HG03280 (cell line): ENCODE measurements at regions not wholly inside any gene's neighbourhood (a gene's known extent, or its start where the extent isn't known, plus 50 kb on each side); places are given as distances from the start of the nearest gene placed in this dataset.

ENCODE experiments used
- ATAC-seq: cut with Tn5 transposase; IDR thresholded peaks from one replicate; pipeline ENCODE4 v1.9.1; 2021; ENCODE audit warnings: mild to moderate bottlenecking, moderate library complexity; ENCODE audit not compliant: unreplicated experiment

DNA sequence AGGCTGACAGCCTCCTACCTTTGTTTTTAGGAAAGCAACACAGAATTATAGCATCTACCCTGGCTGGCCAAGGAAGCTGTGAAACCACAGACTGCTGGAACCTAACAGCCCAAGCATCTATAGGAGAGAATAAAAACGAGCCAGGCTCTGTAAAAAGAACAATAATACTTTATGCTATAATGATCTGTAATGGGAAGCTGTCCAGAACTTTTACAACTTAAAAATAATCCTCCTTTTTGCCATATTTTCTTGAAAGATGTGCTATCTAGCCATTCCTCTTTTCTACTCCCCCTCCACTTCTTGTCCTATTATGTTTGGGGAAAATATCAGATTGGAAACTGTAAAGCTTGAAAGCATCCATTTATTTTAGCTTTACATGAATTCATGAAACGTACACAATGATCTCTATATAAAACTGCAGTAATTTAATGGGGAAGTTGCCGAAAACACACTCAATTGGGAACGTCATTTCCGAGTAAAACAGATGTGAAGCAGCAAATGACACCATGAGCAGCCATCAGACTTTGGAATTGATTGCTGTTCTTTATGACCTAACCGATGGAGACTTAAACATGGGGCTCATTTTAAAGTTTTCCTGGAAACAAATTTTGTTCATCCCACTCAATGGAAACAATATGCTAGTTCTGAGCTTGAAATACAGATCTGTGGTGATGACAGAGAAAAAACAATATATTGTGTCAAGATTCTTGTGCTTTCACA, 450.3 kb upstream of the CLINT1 start:
- no peak for ATAC-seq

DNA sequence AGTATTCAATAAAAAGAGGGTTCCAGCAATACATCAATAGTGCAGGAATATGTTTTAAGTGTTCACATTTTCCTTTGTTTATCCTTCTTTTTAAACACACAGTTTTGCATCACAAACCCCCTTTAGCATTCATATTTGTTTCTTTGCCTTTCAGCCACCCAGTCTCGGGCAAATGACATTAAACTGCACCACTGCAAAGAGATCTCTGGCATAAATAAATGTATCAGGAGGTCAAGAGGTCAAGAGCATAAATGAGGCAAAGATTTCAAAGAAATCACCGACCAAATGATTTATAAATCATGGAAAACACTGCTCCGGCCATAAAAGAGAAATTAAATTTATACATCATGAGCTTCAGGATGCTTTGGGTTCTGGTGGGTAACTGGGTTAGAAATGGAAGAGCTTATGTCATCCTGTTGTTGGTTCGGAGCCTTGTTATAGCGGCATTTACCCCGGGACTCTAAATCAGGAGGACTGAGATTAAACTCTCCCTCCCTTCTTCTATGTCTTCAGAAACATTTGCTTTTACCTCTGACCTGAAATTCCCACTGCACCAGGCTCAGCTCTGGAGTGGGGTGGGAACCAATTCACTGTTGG, 449.6 kb upstream of the CLINT1 start:
- ATAC-seq: no peak

DNA sequence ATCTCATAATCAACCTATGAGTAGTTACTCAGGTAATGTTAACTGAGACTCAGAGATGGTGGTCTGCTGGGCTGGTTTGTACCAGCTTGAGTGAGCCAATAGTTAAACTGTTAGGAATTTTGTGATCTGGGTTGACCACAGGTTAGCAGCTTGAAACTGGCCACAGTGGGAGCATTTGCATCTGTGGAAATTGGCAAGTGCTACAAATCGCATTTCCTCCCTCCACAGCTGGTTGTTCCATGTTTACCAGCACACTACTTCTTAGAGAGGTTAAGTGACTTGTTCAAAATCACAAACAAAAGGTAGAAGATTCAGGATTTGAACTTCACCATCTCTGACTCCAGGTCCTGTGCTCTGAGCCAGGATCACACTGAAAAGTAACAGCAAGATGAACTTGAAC, 446.9 kb upstream of the CLINT1 start:
- no peak for ATAC-seq

DNA sequence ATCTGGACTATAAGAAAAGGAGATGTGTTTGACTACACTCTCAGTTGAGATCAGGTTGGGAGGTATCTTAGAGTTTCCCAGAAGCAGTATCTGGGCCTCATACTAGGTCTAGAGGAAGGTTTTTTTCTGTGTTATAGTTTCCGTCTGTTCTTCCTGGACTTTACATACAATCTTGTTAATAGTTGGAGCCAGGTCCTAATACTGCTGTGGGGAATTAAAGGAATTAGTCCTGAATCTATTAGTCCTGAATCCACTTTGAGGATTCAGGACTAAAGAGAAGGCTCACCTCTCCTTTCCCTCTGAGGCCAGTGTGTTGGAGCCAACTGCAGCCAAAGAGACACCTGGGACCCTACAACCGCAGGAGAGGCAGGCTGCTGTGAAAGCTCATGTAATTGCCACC, 445.7 kb upstream of the CLINT1 start:
- ATAC-seq: no peak

DNA sequence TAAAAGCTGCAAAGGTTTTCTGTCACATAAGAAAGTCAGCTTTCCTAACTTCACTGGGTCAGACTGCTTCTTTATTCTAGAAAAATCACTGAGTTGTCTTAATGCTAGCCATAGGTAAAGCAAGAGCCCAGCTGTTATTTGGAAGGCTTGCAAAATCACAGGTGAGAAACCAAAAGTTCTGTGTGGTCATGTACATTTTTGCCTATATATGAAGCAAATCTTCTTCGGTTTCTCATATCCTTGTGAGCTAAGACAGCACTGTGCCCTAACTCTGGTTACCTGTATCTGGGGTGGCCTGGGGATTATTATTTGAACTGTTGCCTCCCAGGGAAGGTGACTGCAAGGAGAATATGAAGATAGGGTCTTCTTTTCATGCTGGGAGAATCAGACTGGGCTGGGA, 444.9 kb upstream of the CLINT1 start:
- ATAC-seq: no peak

DNA sequence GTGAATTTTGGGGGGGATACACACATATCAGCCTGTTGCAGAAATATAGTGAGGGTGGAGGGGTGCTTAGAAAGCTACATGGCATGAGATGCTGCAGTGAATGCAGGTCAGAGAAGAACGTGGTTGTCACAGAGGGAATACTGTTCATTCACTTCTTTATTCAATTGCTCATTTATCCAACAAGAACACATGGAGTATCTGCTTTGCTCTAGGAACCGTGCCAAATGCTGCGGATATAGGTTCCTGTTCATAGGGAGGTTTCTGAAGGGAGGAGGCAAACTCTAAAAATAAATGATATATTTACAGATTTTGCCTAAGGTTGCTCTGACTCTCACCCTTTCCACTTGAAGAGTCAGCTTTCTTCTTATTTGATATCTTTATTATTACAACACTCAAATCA, 444.3 kb upstream of the CLINT1 start:
- no peak for ATAC-seq

DNA sequence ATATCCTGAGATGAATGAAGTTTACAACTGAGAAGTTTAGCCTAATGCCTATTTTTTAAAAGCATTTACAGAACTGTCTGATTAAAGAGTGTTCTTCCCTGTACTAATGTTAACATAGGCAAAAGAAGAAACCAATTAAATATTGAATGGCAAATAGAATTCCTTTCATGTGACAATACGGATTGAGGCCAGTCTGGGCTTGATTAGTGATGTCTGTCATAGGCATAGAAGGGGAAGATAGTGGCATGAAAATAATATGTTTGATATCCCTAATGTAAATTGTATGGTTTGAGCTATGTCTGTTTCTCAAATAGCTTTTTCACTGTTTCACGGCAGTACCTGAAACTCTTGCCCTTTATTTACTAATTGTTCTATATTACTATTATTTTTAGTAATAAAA, 443.1 kb upstream of the CLINT1 start:
- no peak for ATAC-seq

DNA sequence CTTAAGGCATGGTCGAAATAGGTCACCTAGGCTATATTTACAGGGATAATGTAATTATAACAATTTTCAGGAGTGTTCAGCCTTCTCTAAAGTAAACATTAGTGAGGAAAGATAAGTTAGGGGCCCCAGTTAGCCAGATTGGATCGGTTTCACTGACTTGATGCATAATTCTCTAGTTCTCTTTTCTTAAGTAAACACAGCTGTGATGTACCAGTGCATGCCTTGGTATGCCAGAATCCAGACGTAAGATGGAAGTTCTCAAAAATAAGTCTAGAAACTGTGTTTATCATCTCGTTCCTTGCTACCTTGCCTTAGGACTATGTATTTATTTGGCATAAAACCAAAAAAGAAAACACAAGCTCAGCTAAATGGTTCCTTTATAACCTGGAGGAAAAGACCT, 442.2 kb upstream of the CLINT1 start:
- ATAC-seq: no peak

DNA sequence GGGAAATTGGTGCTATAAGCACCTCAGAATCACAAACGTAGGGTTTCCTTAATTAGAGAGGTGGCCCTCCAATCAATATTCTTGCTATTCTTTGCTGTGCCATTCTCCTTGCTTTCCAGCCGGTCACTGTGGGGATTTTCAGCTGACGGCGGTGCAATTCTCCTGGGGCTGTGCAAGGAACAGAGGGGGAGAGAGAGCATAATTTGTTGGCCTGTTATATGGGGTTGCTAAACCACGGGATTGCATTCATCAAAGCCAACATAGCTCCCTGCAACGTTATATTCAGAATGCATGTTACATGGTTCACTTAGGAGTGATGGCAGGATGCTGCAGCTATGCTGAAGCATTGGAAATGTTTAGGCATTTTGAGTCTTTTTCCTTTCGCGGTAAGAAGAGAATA, 441.3 kb upstream of the CLINT1 start:
- ATAC-seq: no peak

DNA sequence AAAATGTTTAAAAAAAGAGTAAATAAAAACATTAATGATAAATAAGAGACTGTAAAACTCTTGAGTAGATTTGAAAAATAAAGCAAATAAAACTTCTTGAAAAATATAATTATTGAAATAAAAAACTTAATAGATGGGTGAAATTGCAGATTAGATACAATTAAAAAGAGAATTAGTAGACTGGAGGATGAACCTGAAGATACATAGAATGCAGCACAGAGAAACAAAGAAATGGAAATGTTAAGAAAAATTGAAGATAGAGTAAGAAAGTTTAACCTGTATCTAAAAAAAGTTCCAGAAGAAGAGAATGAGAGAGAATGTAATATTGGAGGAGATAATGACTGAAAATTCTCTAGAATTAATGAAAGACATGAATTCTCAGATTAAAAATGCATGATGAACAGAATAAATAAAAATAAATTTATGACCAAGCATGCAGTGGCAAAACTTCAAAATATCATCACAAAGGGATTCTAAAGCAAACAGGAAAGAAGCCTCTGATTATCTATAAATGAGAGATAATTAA, 438.1 kb upstream of the CLINT1 start:
- no peak for ATAC-seq

DNA sequence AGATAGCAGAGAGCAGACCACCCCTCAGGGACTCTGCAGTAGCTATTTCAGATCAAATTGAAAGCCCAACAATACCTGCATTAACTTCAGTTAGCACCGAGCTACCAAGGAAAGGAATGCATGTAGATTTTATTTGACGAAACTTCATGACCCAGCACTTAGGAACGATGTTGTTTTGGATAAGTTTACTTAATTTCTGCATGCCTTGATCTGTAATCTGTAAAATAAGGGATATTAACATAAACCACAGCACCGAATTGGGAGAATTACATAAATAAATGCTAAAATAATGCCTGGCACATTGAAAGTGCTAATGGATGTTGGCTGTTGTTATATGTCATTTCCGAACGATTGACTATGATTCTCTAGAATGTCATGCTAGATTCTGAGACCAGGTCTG, 435.8 kb upstream of the CLINT1 start:
- no peak for ATAC-seq

DNA sequence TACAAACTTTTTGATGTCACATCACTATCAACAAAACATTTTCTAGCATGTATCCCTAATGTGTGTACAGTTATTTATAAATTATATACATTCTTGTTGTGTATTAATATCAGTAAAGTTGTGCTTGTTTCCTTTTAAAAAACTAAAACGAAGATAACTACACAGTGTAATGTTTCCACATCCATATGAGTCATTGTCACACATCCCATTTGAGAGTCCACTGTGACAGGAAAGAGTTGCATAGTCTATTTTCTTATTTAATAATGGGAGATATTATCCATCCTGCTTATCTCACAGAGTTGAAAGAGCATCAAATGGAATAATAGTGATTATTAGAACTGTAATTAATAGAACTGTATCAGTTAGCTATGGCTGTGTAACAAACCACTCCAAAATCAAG, 434.0 kb upstream of the CLINT1 start:
- no peak for ATAC-seq

DNA sequence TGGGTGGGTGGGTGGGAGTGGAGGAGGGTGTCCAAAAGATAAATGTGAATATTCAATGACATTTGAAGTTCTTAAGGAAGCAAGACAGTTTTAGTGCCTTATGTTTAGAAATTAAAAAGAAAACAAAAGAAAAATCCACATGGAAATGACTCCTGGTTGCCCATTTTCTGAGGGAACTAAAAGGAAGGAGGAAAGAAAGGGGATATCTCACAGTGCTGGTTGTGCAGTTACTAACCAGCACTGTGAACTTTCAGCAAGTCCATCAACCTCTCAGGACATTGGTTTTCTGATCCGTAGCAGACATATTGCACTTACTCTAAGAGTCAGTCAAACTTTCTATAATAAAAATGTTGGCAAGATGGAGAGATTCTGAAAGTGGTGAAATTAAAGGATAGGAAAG, 431.0 kb upstream of the CLINT1 start:
- no peak for ATAC-seq

DNA sequence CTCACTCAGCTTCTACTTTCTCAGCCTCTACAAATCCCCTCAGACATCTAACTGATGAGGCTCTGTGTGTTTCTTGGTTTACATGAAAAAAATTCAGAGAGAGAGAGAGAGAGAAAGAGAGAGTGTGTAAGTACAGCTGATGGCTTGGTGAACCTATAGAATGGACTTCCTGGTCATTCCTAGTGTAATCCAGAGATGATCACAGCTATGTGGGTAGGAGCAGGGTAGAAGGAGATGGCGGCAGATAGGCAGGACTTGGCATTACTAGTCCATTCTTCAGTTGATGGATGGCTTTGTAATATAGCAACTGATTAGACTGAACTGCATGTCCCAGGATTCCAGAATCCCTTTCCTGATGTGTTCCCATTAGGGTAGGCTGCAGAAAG, 429.3 kb upstream of the CLINT1 start:
- ATAC-seq: no peak

DNA sequence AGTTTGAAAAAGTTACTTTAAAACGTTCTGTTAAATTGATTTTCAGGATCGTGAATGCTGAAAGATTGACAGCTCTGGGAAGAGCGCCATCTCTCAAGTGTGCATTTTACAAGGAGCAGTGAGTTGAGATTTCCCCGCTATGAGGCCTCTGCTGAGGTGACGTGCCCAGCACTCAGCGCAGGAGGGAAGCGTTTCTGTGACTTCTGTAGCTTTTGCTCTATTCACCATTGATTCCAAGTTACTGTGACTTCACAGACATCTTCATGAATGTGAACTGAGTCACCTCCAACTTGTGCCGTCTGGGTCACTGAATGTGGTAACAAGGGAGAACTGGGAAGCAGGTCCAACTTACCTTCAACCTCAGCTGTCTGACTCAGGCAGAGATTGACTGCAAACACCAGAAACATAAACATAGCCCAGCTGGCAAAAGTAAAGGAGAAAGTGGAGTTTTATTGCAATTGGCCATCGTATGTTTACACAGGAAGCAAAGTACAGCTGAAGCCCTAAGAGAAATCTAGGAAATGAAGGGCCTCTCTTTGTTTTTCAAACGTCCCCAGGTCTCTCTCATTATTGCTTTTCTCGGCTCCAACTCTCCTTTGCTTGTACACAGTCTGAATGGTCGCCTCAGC, 428.8 kb upstream of the CLINT1 start:
- ATAC-seq: no peak

DNA sequence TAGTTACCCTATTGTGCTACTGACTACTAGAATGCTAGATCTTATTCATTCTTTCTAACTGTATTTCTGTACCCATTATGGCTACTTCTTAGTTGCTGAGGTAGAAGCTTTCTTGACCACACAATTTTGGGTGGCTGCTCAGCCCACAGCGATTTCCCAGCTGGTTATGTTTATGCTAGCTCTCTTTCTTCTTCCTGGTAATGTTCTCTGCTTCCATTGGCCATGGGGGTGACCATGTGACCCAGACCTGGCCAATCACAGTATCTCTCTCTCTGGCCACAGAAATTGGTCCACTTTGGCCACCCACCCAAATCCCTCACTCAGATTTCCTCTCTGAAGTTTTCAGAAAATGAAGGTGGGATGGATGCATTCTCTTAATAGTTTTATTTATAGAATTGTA, 427.9 kb upstream of the CLINT1 start:
- ATAC-seq: no peak

DNA sequence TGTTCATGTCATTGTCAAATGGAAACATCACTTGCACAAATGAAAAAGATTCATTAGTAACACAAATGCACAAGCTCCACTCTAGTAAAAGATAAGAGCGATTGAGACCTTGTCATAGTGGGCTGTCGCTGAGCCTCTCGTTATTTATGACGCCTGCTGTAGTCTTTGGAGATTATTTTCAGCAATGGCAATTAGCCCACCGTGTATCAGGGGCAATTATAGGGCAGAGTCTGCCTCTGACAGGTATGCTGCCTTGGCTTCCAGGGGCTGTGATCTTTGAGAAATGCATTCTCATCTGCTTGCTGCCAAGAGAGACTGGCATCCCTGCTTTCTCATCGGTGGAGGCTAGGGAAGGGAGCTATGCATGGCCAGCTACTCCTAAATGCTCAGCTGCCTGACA, 426.8 kb upstream of the CLINT1 start:
- no peak for ATAC-seq

DNA sequence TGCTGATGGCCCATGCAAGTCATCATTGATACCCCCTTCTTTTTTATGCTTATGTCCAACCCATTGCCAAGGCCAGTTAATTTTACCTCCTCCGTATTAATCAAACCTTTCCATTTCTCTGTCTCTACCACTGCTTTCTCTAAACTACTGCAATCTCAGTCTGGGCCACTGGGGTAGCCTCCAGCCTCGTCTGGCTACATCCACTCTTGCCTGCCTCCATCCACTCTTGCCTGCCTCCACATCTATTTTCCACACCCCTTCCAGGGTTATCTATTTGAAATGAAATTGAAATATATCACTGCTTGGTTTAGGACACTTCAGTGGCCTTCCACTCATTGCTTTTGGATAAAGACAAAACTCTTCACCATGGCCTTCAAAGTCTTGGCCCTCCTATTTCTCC, 425.3 kb upstream of the CLINT1 start:
- no peak for ATAC-seq

DNA sequence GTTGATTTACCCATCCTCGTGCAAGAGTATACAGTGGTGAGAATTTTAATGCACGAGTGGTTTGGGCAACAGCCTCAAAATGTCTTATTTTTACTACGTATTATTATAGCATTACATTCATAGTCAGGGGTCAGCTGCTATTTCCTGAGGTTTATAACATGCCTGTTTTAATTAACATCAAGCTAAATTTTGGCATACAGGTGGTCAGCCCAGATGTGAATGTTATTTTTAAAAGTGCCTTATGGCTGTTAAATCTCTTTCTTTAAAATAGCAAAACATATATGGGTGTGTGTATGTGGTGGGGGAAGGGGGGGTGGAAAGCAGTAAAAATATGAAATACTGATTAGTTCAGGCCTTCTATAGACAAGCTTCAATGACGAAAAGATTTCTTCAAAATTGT, 424.5 kb upstream of the CLINT1 start:
- no peak for ATAC-seq

DNA sequence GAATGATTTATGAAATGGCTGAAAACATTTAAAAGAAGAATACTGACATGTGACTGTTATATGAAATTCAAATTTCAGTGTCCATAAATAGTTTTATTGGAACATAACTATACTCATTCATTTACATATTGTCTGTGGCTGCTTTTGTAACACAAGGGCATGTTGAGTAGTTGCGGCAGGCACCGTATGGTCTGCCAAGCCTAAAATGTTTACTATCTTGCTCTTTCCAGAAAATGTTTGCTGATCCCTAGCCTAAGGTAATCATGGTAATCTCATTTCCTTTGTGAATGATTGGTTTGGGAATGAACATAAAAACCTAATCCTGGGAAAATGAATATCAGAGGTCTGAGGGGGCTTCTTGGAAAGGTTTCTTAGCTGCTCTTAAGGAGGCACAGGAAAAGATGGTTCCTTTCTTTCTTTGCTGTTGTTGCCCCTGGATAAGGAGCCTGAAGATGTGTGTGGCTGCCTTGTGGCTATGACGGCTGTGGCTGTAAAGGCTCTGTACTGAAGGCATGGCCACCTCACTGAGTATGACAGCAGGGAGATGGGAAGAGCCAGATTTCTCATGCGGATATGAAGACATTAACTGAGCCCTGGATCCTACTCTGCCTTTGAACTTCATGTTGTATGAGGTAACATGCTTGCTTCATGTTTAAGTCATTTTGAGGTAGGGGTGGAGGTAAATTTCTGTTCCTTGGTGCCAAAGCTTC, 419.4 kb upstream of the CLINT1 start:
- ATAC-seq: no peak

DNA sequence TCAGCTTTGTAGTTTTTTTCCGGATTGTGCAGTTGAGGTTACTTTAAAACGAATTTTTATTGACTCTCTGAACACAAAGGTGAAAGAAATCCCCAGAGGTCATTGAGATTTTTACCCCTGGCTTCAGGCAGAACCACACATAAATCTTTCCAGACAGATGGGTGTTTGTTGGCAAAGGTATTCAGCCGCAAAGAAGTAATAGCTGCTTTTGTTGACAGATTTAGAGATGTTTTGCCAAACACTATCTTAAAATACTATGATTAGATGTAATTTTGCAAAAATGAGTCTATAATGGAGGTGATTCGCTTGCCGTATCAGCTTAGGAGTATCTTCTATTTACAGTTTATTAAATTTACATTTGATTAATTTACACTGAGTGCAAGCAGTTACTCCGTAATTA, 418.3 kb upstream of the CLINT1 start:
- no peak for ATAC-seq

DNA sequence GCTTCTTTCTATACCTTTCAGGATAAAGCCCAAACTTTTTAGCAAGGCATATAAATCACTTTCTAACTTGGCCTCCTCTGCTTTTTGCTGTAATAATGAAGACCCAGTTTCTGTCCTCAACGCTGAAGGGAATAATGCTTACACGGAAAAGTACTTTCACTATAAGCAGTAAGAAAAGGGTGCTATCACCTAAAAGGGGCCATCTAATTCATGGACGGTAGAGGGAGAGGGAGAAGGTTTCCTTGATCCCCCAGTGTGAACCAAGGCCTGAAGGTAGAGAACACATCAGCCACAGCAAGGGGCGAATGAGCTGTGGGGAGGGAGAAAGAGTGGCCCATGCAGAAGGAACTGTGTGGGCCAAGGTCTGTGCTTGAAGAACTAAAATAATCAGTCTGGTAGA, 417.7 kb upstream of the CLINT1 start:
- no peak for ATAC-seq
